ENCODE measurements at regions not wholly inside any gene's neighbourhood (a gene's known extent, or its start where the extent isn't known, plus 50 kb on each side); places are given as distances from the start of the nearest gene placed in this dataset.

DNA sequence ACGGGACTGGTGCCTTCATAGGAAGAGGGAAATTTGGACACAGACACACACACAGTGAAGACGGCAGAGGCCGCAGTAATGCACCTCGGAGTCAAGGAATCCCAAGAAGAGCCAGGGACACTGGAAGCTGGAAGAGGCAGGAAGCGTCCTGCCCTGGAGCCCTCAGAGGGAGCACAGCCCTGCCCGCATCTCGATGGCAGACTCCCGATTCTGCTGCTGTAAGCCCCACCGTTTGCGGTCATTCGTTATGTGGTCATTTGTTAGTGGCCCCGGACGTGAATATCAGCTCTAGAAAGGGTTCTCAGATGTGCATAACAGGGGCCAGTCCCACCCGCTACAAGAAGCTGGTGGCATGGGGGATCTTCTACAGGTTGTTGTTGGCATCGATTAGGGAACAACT lies 316.6 kb downstream of the FOXL1 start:
- TF ChIP-seq, protein P1, sequence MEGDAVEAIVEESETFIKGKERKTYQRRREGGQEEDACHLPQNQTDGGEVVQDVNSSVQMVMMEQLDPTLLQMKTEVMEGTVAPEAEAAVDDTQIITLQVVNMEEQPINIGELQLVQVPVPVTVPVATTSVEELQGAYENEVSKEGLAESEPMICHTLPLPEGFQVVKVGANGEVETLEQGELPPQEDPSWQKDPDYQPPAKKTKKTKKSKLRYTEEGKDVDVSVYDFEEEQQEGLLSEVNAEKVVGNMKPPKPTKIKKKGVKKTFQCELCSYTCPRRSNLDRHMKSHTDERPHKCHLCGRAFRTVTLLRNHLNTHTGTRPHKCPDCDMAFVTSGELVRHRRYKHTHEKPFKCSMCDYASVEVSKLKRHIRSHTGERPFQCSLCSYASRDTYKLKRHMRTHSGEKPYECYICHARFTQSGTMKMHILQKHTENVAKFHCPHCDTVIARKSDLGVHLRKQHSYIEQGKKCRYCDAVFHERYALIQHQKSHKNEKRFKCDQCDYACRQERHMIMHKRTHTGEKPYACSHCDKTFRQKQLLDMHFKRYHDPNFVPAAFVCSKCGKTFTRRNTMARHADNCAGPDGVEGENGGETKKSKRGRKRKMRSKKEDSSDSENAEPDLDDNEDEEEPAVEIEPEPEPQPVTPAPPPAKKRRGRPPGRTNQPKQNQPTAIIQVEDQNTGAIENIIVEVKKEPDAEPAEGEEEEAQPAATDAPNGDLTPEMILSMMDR (IDR thresholded peaks at IDR 0.05; ENCODE audit: insufficient read depth, low read depth, low read length): no peak
- no peak for TF ChIP-seq EZH2 (IDR thresholded peaks at IDR 0.05; ENCODE audit: insufficient read depth, low read length)

All from astrocyte (in vitro differentiated cells and primary cell).